ENCODE measurements at regions not wholly inside any gene's neighbourhood (a gene's known extent, or its start where the extent isn't known, plus 50 kb on each side); places are given as distances from the start of the nearest gene placed in this dataset.

- H3K27me3 ChIP-seq, result no peaks in the 10 kb centered on the region
- H3K4me1 ChIP-seq, result peaks cover 6% of the 10 kb centered on the region
Observed at GRCh38 chr6:104357928-104358327, 501.8 kb downstream of the HACE1 start.

DNA sequence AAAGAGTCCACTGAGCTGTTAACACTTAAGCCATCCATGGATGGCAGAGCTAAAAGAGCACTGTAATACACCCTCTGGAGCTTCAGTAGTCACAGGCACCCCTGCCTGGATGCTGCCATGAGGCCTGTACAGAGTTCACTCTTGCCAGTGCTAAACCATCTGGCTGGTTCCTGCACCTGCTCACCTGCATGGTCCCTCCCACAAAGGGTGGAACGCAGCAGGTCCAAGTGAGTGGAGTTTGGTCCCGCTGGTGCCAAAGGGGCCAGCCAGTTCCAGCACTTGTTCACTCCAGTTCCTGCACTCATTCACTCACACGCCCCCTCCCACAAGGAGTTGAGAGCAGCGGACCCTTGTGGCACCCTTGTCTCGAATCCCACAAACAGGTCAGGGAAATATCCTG lies 503.5 kb downstream of the HACE1 start:
- H3K9me3 ChIP-seq, result no peaks in the 10 kb centered on the region
- TF ChIP-seq, protein P1, sequence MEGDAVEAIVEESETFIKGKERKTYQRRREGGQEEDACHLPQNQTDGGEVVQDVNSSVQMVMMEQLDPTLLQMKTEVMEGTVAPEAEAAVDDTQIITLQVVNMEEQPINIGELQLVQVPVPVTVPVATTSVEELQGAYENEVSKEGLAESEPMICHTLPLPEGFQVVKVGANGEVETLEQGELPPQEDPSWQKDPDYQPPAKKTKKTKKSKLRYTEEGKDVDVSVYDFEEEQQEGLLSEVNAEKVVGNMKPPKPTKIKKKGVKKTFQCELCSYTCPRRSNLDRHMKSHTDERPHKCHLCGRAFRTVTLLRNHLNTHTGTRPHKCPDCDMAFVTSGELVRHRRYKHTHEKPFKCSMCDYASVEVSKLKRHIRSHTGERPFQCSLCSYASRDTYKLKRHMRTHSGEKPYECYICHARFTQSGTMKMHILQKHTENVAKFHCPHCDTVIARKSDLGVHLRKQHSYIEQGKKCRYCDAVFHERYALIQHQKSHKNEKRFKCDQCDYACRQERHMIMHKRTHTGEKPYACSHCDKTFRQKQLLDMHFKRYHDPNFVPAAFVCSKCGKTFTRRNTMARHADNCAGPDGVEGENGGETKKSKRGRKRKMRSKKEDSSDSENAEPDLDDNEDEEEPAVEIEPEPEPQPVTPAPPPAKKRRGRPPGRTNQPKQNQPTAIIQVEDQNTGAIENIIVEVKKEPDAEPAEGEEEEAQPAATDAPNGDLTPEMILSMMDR (IDR thresholded peaks at IDR 0.05; ENCODE audit: low read depth, low read length), result no peak
- no peaks in the 10 kb centered on the region for H3K27me3 ChIP-seq
- no peaks in the 10 kb centered on the region for H3K36me3 ChIP-seq
- DNase-seq, result no peak
- H3K4me3 ChIP-seq (ENCODE audit: low read depth, low read length), result no peak overlapping the region
- H3K4me1 ChIP-seq, result peaks cover 12% of the 10 kb centered on the region

More at GRCh38 chr6:104357928-104358327, 501.8 kb downstream of the HACE1 start:
- TF ChIP-seq, protein P1 (IDR thresholded peaks at IDR 0.05; ENCODE audit: low read depth, low read length), result no peak
- no peak overlapping the region for H3K4me3 ChIP-seq (ENCODE audit: low read depth, low read length)
- no peaks in the 10 kb centered on the region for H3K9me3 ChIP-seq
- no peak for DNase-seq
- H3K36me3 ChIP-seq, result no peaks in the 10 kb centered on the region

GRCh38 chr6:104349191-104349590 lies 510.5 kb downstream of the HACE1 start:
- Histone ChIP-seq H3K4me3 (ENCODE audit: low read depth, low read length) (no peak overlapping the region), H3K4me1 (peaks cover 12% of the 10 kb centered on the region), H3K9me3 (no peaks in the 10 kb centered on the region), H3K36me3 (no peaks in the 10 kb centered on the region), H3K27me3 (no peaks in the 10 kb centered on the region)
- TF ChIP-seq, protein P1 (IDR thresholded peaks at IDR 0.05; ENCODE audit: low read depth, low read length), result no peak
- no peak for DNase-seq

- Histone ChIP-seq H3K36me3 (no peaks in the 10 kb centered on the region), H3K4me3 (ENCODE audit: low read depth, low read length) (no peak overlapping the region), H3K9me3 (no peaks in the 10 kb centered on the region), H3K27me3 (no peaks in the 10 kb centered on the region), H3K4me1 (no peaks in the 10 kb centered on the region)
- TF ChIP-seq, protein P1 (IDR thresholded peaks at IDR 0.05; ENCODE audit: low read depth, low read length), result no peak
- no peak for DNase-seq
Observed at GRCh38 chr6:104344223-104344622, 515.5 kb downstream of the HACE1 start.

GRCh38 chr6:104332364-104332763 lies 527.4 kb downstream of the HACE1 start:
- Histone ChIP-seq H3K4me3 (ENCODE audit: low read depth, low read length) (no peak overlapping the region), H3K36me3 (no peaks in the 10 kb centered on the region), H3K9me3 (no peaks in the 10 kb centered on the region), H3K4me1 (peaks cover 22% of the 10 kb centered on the region), H3K27me3 (no peaks in the 10 kb centered on the region)
- DNase-seq, result peak; percentile 55
- TF ChIP-seq, protein P1 (IDR thresholded peaks at IDR 0.05; ENCODE audit: low read depth, low read length), result no peak

DNA sequence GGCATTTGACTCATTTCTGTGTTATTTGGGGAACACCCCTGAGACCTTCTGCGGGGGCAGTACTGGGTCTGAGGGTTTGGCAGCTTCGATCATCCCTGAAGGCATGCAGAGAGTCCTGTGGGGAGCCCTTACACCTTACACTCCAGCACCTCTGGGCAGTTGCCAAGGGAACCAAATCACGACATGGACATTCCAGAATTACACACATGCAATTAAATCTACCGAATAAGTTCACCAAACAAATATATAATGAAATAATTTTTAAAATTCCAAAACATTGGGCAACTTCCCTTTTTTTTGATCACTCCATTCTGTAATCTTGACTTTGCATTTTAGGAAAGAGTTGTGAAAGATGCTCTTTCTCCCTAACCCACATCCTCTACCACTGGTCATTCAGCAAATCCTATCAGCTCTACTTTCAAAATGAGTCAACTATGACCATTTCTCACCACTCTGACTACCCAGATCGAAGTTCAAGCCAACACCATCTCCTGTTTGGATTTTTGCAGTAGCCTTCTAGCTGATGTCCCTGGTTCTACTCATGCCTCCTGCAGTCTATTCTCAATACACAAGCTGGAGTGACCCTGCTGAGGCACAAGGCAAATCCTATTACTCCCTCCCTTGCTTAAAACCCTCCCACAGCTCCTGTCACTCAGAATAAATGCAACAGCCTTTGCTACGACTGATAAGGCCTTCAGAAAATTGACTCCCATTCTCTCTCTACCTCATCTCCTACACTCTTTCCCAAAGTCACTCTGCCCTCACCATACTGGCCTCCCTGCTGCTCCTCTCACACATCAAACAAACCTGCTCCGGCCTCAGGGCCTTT lies 533.3 kb downstream of the HACE1 start:
- peaks cover 21% of the 10 kb centered on the region; the same call in 1 of the 2 replicates for H3K4me1 ChIP-seq
- DNase-seq, result no peak
- no peaks in the 10 kb centered on the region for H3K27me3 ChIP-seq
- no peak overlapping the region for H3K4me3 ChIP-seq (ENCODE audit: low read depth, low read length)
- H3K9me3 ChIP-seq, result no peaks in the 10 kb centered on the region
- TF ChIP-seq, protein P1 (IDR thresholded peaks at IDR 0.05; ENCODE audit: low read depth, low read length), result no peak
- H3K36me3 ChIP-seq, result no peaks in the 10 kb centered on the region

Data from BE2C (cell line).